ENCODE measurements at regions not wholly inside any gene's neighbourhood (a gene's known extent, or its start where the extent isn't known, plus 50 kb on each side); places are given as distances from the start of the nearest gene placed in this dataset.

DNA sequence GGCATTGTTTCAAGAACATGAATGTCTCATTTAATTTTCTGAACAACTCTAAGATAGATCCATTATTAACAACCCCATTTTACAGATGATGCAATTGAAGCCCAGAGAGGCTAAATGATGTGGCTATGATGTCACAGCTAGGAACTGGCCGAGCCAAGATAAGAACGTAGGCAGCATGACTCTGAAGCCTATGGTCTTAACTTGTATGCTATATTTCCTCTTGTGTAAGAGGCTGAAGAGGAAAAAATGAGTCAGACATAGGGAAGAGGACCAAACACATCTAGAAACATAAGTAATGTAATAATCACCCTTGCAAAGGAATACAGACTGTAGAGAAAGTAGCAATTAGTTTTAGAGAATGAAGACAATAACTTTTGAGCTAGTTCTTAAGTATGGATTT lies 416.8 kb downstream of the FIGN start:
- ChIA-PET POLR2A (no interaction called here), CTCF (interaction anchor here (0.9 to 1.2 kb wide), 2 partner anchors 90 to 742 kb away, joined by 3 read pairs; no protein-coding TSS in a partner anchor)
- no peak overlapping the region for H3K4me3 ChIP-seq
- no peaks in the 10 kb centered on the region for H3K9me3 ChIP-seq
- FAIRE-seq (no peak), DNase-seq (ENCODE audit: low read depth in 1 of 2, low spot score in 1 of 2) (no peak), ATAC-seq (no peak)
- H3K4me2 ChIP-seq: no peak overlapping the region
- 62% methylated on average over 2 of the region's 2 CpGs for WGBS (ENCODE audit: missing lambda C conversion rate)
- no peak overlapping the region for H3K27ac ChIP-seq
- no peak for TF ChIP-seq CBX2 (IDR thresholded peaks at IDR 0.05; ENCODE audit: borderline replicate concordance, low read depth)
- H3K4me1 ChIP-seq: no peaks in the 10 kb centered on the region

DNA sequence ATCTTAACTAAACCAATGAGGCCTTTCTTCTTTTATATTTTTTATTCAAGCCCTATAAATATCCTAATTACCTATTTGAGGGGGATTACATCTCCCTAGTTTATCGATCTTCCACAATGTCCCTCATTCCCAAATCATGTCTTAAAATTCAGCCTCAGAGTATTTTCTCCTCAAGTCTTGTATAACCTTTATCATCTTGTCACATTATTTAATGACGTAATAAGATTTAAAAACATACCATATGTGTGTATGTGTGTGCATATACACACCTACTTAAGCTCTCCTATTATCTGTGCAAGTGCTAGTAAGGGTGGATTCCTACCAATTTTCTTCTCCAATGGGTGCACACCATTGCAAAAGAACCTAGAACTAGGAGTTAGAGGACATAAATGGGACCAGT lies 421.1 kb downstream of the FIGN start:
- Histone ChIP-seq H3K4me2 (no peak overlapping the region), H3K27ac (no peak overlapping the region), H3K4me1 (no peaks in the 10 kb centered on the region), H3K9me3 (no peaks in the 10 kb centered on the region), H3K4me3 (no peak overlapping the region)
- ChIA-PET POLR2A (no interaction called here), CTCF (no interaction called here)
- WGBS (ENCODE audit: missing lambda C conversion rate): 83% methylated on average over 2 of the region's 2 CpGs
- FAIRE-seq: no peak
- DNase-seq (ENCODE audit: low read depth in 1 of 2, low spot score in 1 of 2): no peak
- TF ChIP-seq GATA3 (IDR thresholded peaks at IDR 0.05; ENCODE audit: borderline replicate concordance) (no peak), NR3C1 (IDR thresholded peaks at IDR 0.05) (no peak), MAX (IDR thresholded peaks at IDR 0.05) (no peak), CEBPB (IDR thresholded peaks at IDR 0.05) (no peak), MAZ (IDR thresholded peaks at IDR 0.05; ENCODE audit: borderline replicate concordance, low read depth, low read length) (no peak), CHD2 (IDR thresholded peaks at IDR 0.05; ENCODE audit: low read length, partially characterized antibody) (no peak), FOXS1 (CRISPR knock-in tag; IDR thresholded peaks at IDR 0.05) (no peak), POLR2AphosphoS2 (conservative IDR thresholded peaks at IDR 0.05; ENCODE audit: low read length) (no peak), POLR2A (IDR thresholded peaks at IDR 0.05; ENCODE audit: low read length) (no peak), HOXB5 (CRISPR knock-in tag; IDR thresholded peaks at IDR 0.05) (no peak), HDAC2 (IDR thresholded peaks at IDR 0.05) (no peak), CBX2 (IDR thresholded peaks at IDR 0.05; ENCODE audit: borderline replicate concordance, low read depth) (no peak), MAFK (IDR thresholded peaks at IDR 0.05; ENCODE audit: partially characterized antibody) (no peak), TP53 (CRISPR knock-in tag; IDR thresholded peaks at IDR 0.05) (no peak), JUN (IDR thresholded peaks at IDR 0.05) (no peak)
- TF ChIP-seq, protein P1, sequence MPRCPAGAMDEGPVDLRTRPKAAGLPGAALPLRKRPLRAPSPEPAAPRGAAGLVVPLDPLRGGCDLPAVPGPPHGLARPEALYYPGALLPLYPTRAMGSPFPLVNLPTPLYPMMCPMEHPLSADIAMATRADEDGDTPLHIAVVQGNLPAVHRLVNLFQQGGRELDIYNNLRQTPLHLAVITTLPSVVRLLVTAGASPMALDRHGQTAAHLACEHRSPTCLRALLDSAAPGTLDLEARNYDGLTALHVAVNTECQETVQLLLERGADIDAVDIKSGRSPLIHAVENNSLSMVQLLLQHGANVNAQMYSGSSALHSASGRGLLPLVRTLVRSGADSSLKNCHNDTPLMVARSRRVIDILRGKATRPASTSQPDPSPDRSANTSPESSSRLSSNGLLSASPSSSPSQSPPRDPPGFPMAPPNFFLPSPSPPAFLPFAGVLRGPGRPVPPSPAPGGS (IDR thresholded peaks at IDR 0.05): no peak
- TF ChIP-seq, protein P2, sequence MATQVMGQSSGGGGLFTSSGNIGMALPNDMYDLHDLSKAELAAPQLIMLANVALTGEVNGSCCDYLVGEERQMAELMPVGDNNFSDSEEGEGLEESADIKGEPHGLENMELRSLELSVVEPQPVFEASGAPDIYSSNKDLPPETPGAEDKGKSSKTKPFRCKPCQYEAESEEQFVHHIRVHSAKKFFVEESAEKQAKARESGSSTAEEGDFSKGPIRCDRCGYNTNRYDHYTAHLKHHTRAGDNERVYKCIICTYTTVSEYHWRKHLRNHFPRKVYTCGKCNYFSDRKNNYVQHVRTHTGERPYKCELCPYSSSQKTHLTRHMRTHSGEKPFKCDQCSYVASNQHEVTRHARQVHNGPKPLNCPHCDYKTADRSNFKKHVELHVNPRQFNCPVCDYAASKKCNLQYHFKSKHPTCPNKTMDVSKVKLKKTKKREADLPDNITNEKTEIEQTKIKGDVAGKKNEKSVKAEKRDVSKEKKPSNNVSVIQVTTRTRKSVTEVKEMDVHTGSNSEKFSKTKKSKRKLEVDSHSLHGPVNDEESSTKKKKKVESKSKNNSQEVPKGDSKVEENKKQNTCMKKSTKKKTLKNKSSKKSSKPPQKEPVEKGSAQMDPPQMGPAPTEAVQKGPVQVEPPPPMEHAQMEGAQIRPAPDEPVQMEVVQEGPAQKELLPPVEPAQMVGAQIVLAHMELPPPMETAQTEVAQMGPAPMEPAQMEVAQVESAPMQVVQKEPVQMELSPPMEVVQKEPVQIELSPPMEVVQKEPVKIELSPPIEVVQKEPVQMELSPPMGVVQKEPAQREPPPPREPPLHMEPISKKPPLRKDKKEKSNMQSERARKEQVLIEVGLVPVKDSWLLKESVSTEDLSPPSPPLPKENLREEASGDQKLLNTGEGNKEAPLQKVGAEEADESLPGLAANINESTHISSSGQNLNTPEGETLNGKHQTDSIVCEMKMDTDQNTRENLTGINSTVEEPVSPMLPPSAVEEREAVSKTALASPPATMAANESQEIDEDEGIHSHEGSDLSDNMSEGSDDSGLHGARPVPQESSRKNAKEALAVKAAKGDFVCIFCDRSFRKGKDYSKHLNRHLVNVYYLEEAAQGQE (IDR thresholded peaks at IDR 0.05): no peak
- TF ChIP-seq, protein P3, sequence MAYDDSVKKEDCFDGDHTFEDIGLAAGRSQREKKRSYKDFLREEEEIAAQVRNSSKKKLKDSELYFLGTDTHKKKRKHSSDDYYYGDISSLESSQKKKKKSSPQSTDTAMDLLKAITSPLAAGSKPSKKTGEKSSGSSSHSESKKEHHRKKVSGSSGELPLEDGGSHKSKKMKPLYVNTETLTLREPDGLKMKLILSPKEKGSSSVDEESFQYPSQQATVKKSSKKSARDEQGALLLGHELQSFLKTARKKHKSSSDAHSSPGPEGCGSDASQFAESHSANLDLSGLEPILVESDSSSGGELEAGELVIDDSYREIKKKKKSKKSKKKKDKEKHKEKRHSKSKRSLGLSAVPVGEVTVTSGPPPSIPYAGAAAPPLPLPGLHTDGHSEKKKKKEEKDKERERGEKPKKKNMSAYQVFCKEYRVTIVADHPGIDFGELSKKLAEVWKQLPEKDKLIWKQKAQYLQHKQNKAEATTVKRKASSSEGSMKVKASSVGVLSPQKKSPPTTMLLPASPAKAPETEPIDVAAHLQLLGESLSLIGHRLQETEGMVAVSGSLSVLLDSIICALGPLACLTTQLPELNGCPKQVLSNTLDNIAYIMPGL (CRISPR knock-in tag; IDR thresholded peaks at IDR 0.05; ENCODE audit: borderline replicate concordance): no peak
- no peak for ATAC-seq

GRCh38 chr2:163312713-163313112 lies 423.1 kb downstream of the FIGN start:
- no peak overlapping the region for H3K4me3 ChIP-seq
- CTCF ChIA-PET: no interaction called here
- H3K4me1 ChIP-seq: no peaks in the 10 kb centered on the region
- no peaks in the 10 kb centered on the region; the same call in 2 of the 3 replicates for H3K9me3 ChIP-seq
- H3K27ac ChIP-seq: no peak overlapping the region
- POLR2A ChIA-PET: no interaction called here
- WGBS (ENCODE audit: missing lambda C conversion rate): 19% methylated on average over 1 of the region's 1 CpG
- DNase-seq (ENCODE audit: low read depth in 1 of 2, low spot score in 1 of 2) (no peak), FAIRE-seq (no peak), ATAC-seq (no peak)
- TF ChIP-seq MYC (IDR thresholded peaks at IDR 0.05; ENCODE audit: borderline replicate concordance, low read length) (no peak), E2F6 (IDR thresholded peaks at IDR 0.05; ENCODE audit: borderline replicate concordance, low read depth) (no peak), KDM1A (IDR thresholded peaks at IDR 0.05; ENCODE audit: low read depth) (no peak), RAD21 (conservative IDR thresholded peaks at IDR 0.05 in 1 of 2, IDR thresholded peaks at IDR 0.05 in 1 of 2) (no peak)
- no peak overlapping the region for H3K4me2 ChIP-seq

Measured in A549 (cell line).